ENCODE measurements at regions not wholly inside any gene's neighbourhood (a gene's known extent, or its start where the extent isn't known, plus 50 kb on each side); places are given as distances from the start of the nearest gene placed in this dataset.

GRCh38 chr1:167169642-167170041 lies 51.0 kb upstream of the POU2F1 start:
- Histone ChIP-seq H3K9me2 (no peaks in the 10 kb centered on the region), H3K9me3 (no peaks in the 10 kb centered on the region), H3K4me1 (ENCODE audit: control insufficient read depth in 1 of 2, insufficient read depth in 2 of 2, low read depth in 1 of 2, low read length in 1 of 2) (peaks cover 6 to 8% of the 10 kb centered on the region in 2 experiments; a peak in 2 of 4 replicates), H3K4me2 (no peak overlapping the region), H3K4me3 (ENCODE audit: low read depth in 2 of 2, low read length in 1 of 2) (no peak overlapping the region), H3K9ac (no peak overlapping the region), H4K20me1 (ENCODE audit: insufficient read depth) (no peaks in the 10 kb centered on the region), H2AFZ (ENCODE audit: low read depth) (no peak overlapping the region), H3K36me3 (replicated peaks in 1 of 2; ENCODE audit: control insufficient read depth in 1 of 2, insufficient read depth in 2 of 2, low read length in 1 of 2) (no peaks in the 10 kb centered on the region), H3K79me2 (ENCODE audit: insufficient read depth) (no peaks in the 10 kb centered on the region), H3K27me3 (ENCODE audit: insufficient read depth) (0 out of 2 replicates have a peak, but pooled peaks cover 9% of the 10 kb centered on the region), H3F3A (replicated peaks; ENCODE audit: insufficient read depth) (no peaks in the 10 kb centered on the region), H3K27ac (ENCODE audit: low read depth in 2 of 2, low read length in 1 of 2) (no peak overlapping the region)
- no peak for DNase-seq
- TF ChIP-seq POLR2AphosphoS5 (IDR thresholded peaks at IDR 0.05; ENCODE audit: low read depth, low read length) (no peak), SIN3A (IDR thresholded peaks at IDR 0.05; ENCODE audit: borderline replicate concordance, low read depth, low read length) (no peak), JUND (IDR thresholded peaks at IDR 0.05) (no peak)
- WGBS (ENCODE audit: low lambda C conversion rate): 76% methylated on average over 2 of the region's 2 CpGs
- ChIA-PET POLR2A (no interaction called here), CTCF (no interaction called here)

Data from SK-N-SH (cell line).